ENCODE measurements at regions not wholly inside any gene's neighbourhood (a gene's known extent, or its start where the extent isn't known, plus 50 kb on each side); places are given as distances from the start of the nearest gene placed in this dataset.
"Not testable (repeated sequence)": the region's sequence is repeated elsewhere in the genome, so short reads cannot be mapped to it uniquely, and the experiment has no call there.

DNA sequence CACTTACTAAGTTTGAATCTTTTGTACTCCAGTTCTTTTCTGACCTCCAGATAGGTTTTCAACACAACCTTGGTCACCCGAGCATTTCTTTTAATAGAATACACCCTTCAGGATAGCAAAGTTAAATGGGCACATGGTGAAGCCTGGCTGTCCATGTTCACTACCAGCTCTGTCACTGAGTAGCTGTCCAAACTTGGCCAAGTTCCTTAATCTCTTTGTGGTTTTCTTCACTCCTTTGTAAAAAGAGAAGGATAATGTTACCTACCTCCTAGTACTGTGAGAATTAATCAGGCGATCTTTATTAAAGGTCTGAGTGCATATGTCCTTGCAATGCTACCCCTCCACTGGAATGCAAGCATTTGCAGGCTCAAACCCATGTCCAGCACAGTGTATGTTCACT, 128.1 kb upstream of the PTPRZ1 start:
- DNase-seq (ENCODE audit: low read depth in 2 of 2, low spot score in 1 of 2), result no peak

DNA sequence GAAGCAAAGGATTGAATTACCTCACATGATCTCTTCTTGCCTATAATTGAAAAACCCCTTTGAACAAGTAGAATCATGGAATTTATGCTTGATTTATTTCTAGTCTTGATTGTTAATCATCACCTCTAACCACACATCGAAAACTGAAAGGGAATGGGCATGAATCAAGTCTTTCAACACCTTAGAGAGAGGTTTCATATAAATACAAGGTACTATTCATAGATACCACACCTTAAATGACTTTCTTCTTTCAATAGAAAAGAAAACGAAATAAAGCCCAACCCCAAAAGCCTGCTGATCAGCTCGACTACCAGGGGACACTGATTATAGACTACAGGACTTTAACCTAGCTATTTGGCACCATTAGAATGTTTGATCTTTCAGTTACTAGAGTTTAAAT, 128.6 kb upstream of the PTPRZ1 start:
- DNase-seq (ENCODE audit: low read depth in 2 of 2, low spot score in 1 of 2), result no peak

DNA sequence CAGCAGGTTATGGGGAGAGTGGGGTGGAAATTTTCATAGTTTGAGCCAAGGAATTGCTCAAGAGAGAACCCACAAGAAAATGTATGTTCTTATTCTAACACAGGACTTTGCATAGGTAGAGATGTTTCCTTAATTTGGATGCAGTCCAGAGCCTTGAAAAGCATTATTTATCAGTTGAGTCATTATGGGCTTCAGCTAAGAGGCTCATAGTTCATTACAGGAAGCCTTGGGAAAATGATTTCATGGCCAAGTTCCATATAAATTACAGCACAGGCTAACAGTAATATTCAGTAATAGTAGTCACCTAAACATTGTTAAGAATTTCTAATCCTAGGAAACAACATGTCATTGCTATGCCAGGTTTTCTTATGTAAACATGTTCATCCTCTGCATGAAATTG, 131.1 kb upstream of the PTPRZ1 start:
- no peak for DNase-seq (ENCODE audit: low read depth in 2 of 2, low spot score in 1 of 2)

DNA sequence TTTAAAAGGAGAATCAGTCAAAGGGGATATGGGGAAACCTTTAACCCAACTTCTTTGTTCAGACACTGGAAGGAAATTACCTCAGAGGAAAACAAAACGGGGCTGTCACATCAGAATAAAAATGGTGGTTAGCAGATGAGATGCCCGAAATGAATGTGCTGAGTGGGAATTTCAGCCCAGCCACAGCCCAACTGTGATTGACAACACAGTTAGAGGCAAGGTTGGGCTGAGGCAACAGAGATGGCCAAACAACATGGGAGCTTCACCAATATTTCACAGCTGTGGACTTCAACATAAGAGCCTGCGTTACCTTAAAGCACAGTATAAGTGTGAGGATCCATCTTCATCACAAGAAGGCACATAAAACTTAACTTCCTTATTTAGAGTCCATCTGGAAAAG, 133.5 kb upstream of the PTPRZ1 start:
- DNase-seq (ENCODE audit: low read depth in 2 of 2, low spot score in 1 of 2), result no peak

DNA sequence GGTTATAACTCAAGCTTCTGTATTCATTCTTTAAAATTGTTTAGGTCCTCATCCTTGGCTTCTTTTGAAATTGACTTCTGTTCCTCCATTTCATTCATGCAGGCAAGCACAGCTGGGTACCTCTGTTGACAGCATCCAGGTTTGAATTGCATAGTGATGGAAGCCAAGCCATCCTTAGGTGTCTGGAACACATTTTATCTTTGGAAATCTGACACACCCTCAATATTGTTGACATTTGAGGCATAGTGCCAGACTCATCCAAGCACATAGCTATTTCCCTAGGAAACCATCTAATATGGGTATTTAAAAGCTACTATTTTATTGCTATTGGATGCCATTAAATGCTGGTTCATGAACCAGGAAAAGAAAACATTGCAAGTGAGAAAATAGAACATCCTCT, 142.1 kb upstream of the PTPRZ1 start:
- DNase-seq (ENCODE audit: low read depth in 2 of 2, low spot score in 1 of 2), result no peak

DNA sequence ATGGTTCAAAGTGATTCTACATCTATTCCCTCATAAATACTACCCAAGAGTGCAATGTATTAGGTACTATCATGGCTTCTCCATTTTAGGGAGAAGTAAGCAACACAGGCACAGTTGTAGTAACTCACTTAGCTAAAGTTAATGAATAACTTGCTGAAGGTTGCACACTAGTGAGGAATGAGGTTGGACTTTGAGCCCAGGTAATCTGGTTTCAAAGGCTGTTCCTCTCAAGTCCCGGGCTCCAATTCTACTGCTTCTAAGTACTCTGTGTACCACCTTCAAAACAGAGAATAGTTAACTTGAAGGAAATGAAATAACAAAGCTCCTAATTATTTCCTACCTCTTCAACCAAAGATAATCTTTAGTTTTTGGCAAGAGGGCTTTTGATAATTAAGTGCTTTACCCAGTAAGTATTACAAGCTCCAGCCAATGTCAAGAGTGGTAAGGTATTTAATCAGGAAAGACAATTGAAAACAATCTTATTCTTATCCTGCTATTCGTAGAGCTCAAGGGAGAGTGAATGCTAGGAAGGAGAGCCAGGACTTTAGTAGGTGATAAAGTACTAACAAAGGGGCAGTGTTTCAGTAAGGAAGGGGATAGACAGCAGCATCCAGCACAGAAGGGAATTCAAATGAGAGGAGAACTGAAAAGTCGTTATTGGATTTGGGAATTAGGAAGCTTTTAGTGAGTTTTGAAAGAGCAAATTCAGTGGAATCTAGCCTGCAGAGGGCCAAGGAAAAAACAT, 158.2 kb upstream of the PTPRZ1 start:
- DNase-seq (ENCODE audit: low read depth in 2 of 2, low spot score in 1 of 2), result no peak

DNA sequence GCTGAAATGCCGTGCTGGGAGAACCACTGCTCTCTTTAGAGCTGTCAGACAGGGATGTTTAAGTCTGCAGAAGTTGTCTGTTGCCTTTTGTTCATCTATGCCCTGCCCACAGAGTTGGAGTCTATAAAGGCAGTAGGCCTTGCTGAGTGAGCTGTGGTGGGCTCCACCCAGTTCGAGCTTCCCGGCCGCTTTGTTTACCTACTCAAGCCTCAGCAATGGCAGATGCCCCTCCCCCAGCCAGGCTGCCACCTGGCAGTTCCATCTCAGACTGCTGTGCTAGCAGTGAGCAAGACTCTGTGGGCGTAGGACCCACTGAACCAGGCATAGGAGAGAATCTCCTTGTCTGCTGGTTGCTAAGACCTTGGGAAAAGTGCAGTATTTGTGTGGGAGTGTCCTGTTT, 160.0 kb upstream of the PTPRZ1 start:
- not testable (repeated sequence) for DNase-seq (ENCODE audit: low read depth in 2 of 2, low spot score in 1 of 2)

DNA sequence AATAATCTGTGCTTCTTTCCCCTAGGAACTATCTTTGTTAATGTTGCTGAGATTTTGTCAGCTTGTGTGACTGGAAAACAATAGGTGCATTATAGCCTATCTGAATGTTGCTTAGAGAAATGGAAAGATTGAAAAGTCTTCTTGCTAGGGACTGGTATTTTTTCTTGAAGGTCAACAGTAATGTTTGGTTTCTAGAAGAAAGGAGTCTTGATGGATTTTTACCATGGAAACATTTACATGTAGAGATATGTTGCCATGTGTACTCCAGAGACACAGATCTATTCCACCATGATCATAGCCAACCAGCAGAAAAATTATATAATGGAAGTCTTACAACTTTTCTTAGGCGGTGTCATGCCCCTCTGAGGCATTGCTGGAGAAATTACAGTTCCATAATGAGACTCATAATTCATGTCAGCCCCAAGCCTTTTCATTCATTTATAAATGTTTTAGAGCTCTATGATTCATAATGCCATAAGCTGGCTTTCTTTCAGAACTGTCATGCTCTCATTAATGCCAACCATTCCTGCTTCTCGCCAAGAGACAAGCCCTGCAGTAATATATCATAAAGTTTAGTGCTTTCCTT, 175.1 kb upstream of the PTPRZ1 start:
- DNase-seq (ENCODE audit: low read depth in 2 of 2, low spot score in 1 of 2), result no peak

DNA sequence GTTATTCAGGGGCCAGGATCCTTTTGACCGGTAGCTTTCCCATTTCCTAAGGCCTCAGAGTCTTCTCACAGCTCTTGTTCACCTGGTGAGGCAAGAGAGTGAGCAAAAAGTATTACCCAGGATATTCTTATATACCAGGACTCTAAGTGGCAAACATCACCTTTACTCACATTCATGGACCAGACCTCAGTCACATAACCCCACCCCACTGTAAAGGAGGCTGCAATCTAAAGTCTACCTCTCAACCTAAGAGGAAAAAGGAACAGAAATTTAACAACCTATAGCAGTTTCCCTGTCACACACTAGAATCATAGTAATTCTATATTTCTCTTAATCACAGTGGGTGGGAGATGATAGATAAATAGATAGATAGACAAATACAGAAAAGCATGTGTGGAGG, 176.0 kb upstream of the PTPRZ1 start:
- DNase-seq (ENCODE audit: low read depth in 2 of 2, low spot score in 1 of 2), result no peak

DNA sequence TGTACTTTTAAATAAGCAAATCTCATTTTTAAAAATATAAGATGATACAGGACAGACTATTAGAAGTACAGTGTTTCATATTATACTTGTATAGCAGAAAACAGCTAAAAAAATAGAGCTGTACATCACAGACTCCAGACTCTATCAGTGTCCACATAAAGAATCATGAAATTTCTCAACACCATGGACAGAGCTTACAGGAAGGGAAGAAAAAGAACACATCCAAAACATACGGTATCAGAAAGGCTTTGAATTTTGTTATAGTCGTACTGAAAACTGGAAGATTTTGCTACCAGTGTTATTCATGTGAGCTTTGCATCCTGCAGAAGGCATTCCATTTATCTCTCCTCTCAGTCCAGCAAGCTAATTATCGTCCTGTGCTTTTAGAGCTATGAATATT, 183.2 kb upstream of the PTPRZ1 start:
- DNase-seq (ENCODE audit: low read depth in 2 of 2, low spot score in 1 of 2), result no peak

DNA sequence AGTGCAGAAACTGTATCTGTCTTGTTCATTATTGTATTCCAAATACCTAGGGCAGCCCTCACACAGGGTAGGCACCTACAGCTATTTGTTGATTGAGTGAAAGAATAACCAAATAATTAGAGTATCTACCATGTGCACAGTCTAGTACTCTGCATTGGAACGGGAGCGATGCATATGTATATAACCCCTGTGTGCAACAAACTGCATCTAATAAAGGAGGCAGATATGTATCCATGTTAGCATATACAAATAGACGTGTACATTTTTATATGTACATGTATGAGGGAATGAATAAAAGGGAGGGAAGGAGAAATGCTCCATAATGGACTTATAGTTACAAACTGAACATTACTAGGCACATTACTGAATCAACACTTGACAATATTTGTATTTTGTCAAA, 191.3 kb upstream of the PTPRZ1 start:
- no peak for DNase-seq (ENCODE audit: low read depth in 2 of 2, low spot score in 1 of 2)

DNA sequence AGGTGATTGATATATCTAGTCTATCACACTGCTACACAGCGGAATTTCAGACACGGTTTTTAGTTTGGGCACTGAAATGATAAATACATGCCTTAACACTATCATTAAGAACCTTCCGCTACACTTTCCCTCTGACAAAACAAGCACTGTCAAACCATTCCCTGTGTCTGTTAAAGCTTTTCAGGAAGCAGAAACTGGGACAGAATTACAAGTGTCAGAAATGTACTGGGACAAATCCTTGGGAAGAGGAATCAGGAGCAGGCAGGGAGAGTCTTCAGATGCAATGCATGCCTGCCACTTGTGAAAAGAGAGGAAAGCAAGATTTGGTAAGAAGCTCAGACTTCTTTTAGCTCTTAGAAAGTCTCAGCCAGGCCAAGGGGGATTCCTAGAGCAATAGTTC, 196.8 kb upstream of the PTPRZ1 start:
- DNase-seq (ENCODE audit: low read depth in 2 of 2, low spot score in 1 of 2), result no peak

DNA sequence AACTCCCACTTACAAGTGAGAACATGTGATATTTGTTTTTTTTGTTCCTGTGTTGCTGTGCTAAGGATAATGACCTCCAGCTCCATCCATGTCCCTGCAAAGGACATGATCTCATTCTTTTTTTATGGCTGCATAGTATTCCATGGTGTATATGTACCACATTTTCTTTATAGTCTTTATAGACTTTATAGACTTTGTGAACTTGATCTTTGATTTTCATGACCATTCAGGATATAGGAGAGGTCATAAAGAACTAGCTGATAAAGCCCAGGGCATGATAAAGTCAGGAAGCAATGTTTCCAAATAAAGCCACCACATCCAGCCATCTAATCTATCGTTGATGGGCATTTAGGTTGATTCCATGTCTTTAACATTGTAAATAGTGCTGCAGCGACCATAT, 198.5 kb upstream of the PTPRZ1 start:
- not testable (repeated sequence) for DNase-seq (ENCODE audit: low read depth in 2 of 2, low spot score in 1 of 2)

DNA sequence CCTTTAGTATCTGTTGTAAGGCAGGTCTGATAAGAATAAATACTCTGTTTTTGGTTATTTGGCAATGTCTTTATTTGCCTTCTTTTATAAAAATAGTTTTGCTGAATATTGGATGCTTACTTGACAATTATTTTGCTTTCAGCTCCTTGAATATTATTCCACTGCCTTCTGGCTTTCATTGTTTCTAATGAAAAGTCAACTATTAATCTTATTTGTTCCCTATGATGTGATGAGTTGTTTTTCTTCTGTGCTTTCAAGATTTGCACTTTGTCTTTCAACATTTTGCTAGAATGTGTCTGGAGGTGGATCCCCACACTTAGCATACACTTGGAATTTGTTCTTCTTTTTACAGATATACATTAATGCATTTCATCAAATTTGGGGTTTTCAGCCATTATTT, 203.8 kb upstream of the PTPRZ1 start:
- DNase-seq (ENCODE audit: low read depth in 2 of 2, low spot score in 1 of 2), result no peak

DNA sequence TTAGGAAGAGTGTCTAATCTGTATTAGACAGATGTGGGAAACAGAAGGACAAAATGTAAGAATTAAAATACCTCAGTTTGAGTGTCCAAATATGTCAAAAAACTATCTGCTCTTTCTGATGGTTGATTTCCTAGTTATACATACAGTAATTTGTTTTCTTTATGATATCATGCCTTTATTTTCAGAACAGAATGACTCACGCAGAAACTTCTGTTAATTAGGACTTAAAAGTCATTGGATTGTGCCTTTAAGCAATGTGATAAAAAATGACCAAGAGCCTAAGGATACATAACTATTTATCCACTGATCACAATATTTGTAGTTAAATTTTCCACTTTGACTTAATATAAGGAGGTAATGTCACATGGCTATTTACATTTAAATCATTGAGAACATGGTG, 206.7 kb upstream of the PTPRZ1 start:
- DNase-seq (ENCODE audit: low read depth in 2 of 2, low spot score in 1 of 2), result no peak

DNA sequence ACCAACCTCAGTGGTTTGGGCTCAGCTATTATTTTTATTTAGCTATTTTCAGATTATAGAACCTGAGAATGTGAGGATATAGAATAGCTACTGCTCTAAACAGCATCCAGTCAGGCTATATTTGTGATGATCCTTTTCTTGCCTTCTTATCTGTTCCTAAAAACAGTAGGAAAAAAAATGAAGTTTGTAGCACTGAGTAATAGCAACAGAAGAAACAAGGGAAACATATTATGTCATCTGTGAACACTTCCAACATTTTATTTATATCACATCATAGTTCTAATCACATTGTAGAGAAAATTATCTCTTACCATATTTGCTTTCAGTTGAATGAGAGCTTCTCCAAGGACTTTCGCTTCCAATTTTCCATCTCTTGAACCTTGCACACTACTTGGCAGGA, 229.6 kb upstream of the PTPRZ1 start:
- no peak for DNase-seq (ENCODE audit: low read depth in 2 of 2, low spot score in 1 of 2)

DNA sequence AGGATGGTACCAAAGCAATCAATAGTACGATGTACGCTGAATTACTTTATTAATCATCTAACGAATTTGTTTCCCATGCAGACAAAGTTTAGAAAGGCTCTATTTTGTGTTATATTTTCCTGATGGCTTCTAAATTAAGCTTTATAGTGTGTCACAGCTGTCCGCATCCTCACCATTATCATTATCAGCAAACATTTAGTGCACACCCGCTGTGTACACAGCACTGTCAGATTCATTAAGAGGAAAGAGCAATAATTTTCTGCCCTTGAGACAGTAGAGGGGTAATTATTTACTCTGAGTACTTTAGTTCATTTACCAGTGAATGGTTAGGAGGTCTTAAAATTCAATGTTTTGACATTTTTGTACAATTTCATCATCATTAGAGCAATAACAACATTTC, 233.3 kb upstream of the PTPRZ1 start:
- no peak for DNase-seq (ENCODE audit: low read depth in 2 of 2, low spot score in 1 of 2)

DNA sequence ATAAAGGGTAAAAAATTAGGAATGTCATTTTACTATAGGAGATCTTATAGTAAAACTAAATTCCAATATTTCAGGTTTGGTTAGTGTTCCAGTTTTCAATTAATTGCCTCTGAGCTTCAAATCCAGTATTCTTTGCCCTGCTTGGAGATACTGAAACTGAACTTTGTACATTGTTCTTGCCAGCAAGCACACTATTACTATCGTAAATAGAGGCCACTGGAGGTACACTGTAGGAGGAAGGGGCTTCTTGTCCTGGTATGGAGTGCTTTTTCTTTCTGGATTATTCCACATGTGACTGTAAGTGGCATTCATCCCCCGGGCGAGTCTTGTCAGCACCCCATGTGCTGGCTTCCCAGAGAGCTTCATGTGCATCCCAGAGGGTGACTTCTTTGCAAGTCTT, 234.7 kb upstream of the PTPRZ1 start:
- no peak for DNase-seq (ENCODE audit: low read depth in 2 of 2, low spot score in 1 of 2)

DNA sequence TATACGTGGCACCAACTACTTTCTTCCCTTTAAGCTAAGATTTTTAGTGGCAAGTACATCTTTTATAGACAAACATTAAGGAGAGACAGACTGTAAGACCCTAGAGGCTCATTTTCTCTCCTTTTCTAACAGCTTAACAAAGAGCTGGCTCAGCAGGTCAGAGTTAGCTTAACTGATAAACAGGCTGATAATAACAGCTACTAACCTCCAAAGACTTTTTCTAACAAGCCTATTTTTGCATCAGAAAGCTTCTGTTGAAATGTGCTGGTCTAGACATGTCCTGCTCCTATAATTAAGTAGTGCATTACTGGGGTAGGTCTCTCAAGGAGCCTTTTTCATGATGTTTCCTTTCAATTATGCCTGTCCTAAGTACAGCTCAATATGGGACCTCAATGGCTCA, 238.2 kb upstream of the FAM3C start:
- no peak for DNase-seq (ENCODE audit: low read depth in 2 of 2, low spot score in 1 of 2)

DNA sequence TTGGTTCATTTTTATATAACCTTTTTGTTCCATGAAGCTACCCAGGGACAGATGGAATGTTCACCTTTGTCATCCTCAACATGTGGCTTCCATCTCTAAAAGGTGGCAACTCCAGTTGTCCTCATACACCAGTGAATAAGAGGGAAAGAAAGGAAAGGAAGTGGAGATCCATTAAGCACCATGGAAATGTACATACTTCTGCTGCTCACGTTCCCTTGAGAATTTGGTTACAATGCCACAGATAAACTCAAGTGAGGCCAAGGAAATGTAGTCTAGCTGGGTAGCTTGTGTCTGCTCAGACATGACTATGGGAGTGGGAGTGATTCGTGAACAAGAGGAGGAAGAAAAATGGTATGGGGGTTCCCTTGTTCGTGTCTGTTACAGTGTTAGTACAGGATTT, 237.1 kb upstream of the FAM3C start:
- DNase-seq (ENCODE audit: low read depth in 2 of 2, low spot score in 1 of 2), result no peak

DNA sequence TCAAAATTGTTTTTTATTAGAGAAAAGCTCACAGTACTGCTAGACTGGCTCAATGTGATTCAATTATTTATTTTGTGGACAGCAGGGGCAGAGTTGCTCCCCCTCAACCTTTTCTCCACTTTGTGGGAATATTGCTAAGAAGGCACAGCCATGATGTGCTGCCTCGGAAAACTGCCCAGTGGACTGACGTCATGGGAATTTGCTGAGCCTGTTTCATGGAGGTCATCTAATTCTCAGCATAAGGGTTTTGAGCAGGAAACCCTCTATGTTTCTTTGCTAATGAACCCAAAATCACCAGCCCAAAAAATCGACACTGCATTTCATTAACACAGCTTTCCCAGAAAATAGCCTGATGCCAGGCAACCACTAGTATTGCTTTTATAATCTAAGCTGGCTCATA, 228.8 kb upstream of the FAM3C start:
- DNase-seq (ENCODE audit: low read depth in 2 of 2, low spot score in 1 of 2), result no peak

DNA sequence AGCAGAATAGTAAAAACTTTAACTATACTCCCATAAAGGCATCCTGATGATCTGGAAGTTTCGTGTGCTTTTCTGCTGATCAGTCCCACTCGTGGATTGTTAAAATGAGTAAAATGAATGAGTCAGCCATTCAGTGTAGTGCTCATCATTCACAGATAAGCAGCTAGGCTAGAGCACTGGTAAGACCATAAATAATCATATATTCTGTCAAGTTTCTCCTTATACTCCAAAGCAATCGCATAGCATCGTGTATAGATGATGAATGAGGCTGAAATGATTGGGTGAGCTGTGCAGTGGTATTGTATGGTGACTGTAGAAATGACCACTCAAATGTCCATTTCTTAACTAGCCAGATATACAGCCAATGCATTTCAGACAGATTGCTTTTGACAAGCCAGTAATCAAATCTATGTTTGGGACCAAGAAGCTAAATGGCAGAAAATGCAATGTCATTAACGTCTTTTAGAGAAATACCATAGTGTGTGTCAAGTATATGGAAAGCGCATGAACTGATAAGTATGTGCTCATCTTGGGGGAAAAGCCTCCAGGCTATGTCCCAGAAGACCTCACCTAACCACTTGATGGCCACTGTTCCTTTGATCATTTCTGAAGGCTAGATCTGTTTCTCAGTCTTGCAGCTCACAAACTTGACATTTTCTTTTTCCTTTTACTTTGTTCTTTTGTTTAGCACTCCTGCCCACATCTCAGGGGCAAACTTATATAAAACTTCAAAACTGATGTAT, 227.2 kb upstream of the FAM3C start:
- DNase-seq (ENCODE audit: low read depth in 2 of 2, low spot score in 1 of 2), result no peak

DNA sequence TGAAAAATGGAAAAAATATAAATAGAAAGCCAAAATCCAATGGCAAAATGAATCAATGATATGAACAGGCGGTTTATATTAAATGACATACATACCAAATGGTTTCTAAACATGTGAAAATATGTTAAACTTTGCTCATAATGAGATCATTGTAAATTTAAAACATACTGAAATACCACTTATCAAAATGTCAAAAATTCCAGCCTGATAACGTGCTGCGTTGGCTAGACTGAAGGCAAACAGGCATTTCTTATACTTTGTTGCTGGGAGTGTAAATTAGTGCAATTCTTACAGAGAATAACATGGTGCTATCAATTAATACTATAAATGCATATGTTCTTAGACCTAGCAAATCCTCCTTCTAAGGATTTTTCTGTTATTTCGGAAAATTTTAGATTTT, 225.8 kb upstream of the FAM3C start:
- DNase-seq (ENCODE audit: low read depth in 2 of 2, low spot score in 1 of 2), result no peak

All from stimulated activated CD8-positive, alpha-beta memory T cell treated with anti-CD3 and anti-CD28 coated beads, Interleukin-4, amount 100 ng/mL, for 4 hours (primary cell).